GM23248 (cell line): ENCODE measurements at regions not wholly inside any gene's neighbourhood (a gene's known extent, or its start where the extent isn't known, plus 50 kb on each side); places are given as distances from the start of the nearest gene placed in this dataset.

Source experiments
- EZH2 ChIP-seq: fragments of 200-600 bp; sonication (generic); IDR thresholded peaks from 2 replicates; pipeline ENCODE4 v1.6.1; 2018; ENCODE audit warnings: antibody characterized with exemption, mild to moderate bottlenecking; ENCODE audit not compliant: insufficient read depth, poor library complexity, severe bottlenecking
- EZH2phosphoT487 ChIP-seq: fragments of 200-600 bp; sonication (generic); IDR thresholded peaks from 2 replicates; pipeline ENCODE4 v1.6.1; 2018; ENCODE audit warnings: antibody characterized with exemption, moderate library complexity, mild to moderate bottlenecking, low read depth; ENCODE audit not compliant: insufficient read depth

DNA sequence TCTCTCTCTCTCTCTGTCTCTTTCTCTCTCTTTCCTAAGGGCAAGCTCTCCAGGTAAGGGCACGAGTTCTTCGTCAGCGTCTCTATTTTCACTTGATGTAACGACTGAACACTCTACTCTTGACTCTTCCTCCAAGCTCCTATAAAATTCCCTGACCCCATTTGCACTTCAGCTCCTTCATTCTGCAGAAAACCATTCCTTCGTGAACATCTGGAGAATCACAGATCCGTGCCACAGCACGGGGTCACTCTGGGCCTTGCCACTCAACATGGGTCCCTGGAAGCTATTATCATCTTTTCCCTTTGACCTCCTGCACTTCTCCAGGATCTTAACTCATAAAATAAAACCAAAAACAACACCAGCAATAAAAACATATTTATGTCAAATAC, 112.0 kb upstream of the LNX1 start:
- TF ChIP-seq EZH2 (no peak), EZH2phosphoT487 (no peak)
